Erythroblast (primary cell): ENCODE measurements at regions not wholly inside any gene's neighbourhood (a gene's known extent, or its start where the extent isn't known, plus 50 kb on each side); places are given as distances from the start of the nearest gene placed in this dataset.

ENCODE experiments used
- GATA1 ChIP-seq: IDR thresholded peaks from 2 replicates; pipeline ENCODE4 v1.6.1; 2011; ENCODE audit warnings: low read depth, mild to moderate bottlenecking, control low read depth, low read length, moderate library complexity
- POLR2A ChIP-seq: IDR thresholded peaks from 2 replicates; pipeline ENCODE4 v1.6.1; 2011; ENCODE audit warnings: mild to moderate bottlenecking, low read length

DNA sequence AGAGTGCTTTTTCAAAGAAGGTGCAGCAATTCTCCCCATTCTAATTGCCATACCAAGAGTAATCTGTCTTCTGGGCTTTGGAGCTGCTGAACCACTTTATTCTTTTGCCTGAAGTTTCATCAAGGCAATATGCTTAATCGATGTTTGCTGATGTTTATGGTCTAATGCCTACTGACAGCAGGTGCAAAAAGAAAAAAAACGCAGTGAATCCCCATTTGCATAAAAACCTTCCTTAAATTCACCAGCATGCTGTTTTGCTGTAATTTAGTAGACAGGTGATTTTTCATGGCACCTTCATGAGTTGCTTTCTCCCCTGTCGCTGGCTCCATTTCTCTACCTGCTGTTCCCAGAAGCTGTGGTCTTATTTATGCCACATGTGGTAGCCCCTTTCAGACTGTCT is 83.1 kb upstream of the MAST4 start:
- no peak for TF ChIP-seq POLR2A
- no peak for TF ChIP-seq GATA1
